Endodermal cell (in vitro differentiated cells): ENCODE measurements at regions not wholly inside any gene's neighbourhood (a gene's known extent, or its start where the extent isn't known, plus 50 kb on each side); places are given as distances from the start of the nearest gene placed in this dataset.

Source experiments
- DNase-seq: peaks from one replicate; pipeline ENCODE4 v3.0.0-alpha.2; 2017
- H3K27ac ChIP-seq: 2 replicates; pipeline ENCODE4 v1.5.1; 2013; ENCODE audit warnings: mild to moderate bottlenecking, low read depth, low read length, moderate library complexity
- H3K27me3 ChIP-seq: 2 replicates; pipeline ENCODE4 v1.6.1; 2013; ENCODE audit warnings: mild to moderate bottlenecking, low read length, moderate library complexity; ENCODE audit not compliant: insufficient read depth, control insufficient read depth, poor library complexity, severe bottlenecking
- H3K36me3 ChIP-seq: 2 replicates; pipeline ENCODE4 v1.7.0; 2013; ENCODE audit warnings: mild to moderate bottlenecking, low read length, moderate library complexity; ENCODE audit not compliant: control insufficient read depth, insufficient read depth
- H3K4me1 ChIP-seq: one replicate; pipeline ENCODE4 v1.7.0; 2013; ENCODE audit warnings: low read length; ENCODE audit not compliant: control insufficient read depth, insufficient read depth
- H3K4me3 ChIP-seq: 2 replicates; pipeline ENCODE4 v1.5.1; 2013; ENCODE audit warnings: mild to moderate bottlenecking, low read length, moderate library complexity
- H3K9ac ChIP-seq: 2 replicates; pipeline ENCODE4 v1.6.1; 2013; ENCODE audit warnings: mild to moderate bottlenecking, low read length, moderate library complexity; ENCODE audit not compliant: poor library complexity, severe bottlenecking; ENCODE audit errors: extremely low read depth
- H3K9me3 ChIP-seq: 2 replicates; pipeline ENCODE4 v1.6.1; 2013; ENCODE audit warnings: mild to moderate bottlenecking, low read length, moderate library complexity; ENCODE audit not compliant: control insufficient read depth
- H3K27ac Mint-ChIP-seq: 2 replicates; pipeline ENCODE4 v1.8.0; 2020; ENCODE audit warnings: mixed read lengths
- H3K27me3 Mint-ChIP-seq: 2 replicates; pipeline ENCODE4 v1.8.0; 2021; ENCODE audit warnings: mild to moderate bottlenecking, mixed read lengths; ENCODE audit not compliant: insufficient read depth
- H3K36me3 Mint-ChIP-seq: 2 replicates; pipeline ENCODE4 v1.8.0; 2020; ENCODE audit warnings: low read depth, mixed read lengths
- H3K4me1 Mint-ChIP-seq: 2 replicates; pipeline ENCODE4 v1.8.0; 2020; ENCODE audit warnings: mixed read lengths
- H3K4me3 Mint-ChIP-seq: 2 replicates; pipeline ENCODE4 v1.8.0; 2020; ENCODE audit warnings: mild to moderate bottlenecking, moderate library complexity, mixed read lengths
- H3K9me3 Mint-ChIP-seq: 2 replicates; pipeline ENCODE4 v1.8.0; 2020; ENCODE audit warnings: mild to moderate bottlenecking, mixed read lengths
- CTCF ChIP-seq: fragments of 200-600 bp; sonication (generic); conservative IDR thresholded peaks from 2 replicates; pipeline ENCODE4 v1.5.0; 2021; ENCODE audit warnings: antibody characterized with exemption, mild to moderate bottlenecking
- WGBS, 2 experiments: methylation state at CpG; one replicate each; pipeline versions ENCODE4 v1.1.5 to v1.1.7; 2013; ENCODE audit warnings: missing lambda C conversion rate in 2 of 2, mixed read lengths in 1 of 2; ENCODE audit not compliant: insufficient coverage in 1 of 2, insufficient read length in 1 of 2; 5-methylcytosine and 5-hydroxymethylcytosine counted together

- Mint-ChIP-seq H3K36me3 (no peaks in the 10 kb centered on the region), H3K4me1 (peaks cover 21% of the 10 kb centered on the region), H3K27me3 (no peaks in the 10 kb centered on the region), H3K4me3 (no peak overlapping the region), H3K9me3 (no peaks in the 10 kb centered on the region), H3K27ac (no peak overlapping the region)
- Histone ChIP-seq H3K4me1 (no peaks in the 10 kb centered on the region), H3K36me3 (no peaks in the 10 kb centered on the region), H3K27ac (no peak overlapping the region), H3K9me3 (no peaks in the 10 kb centered on the region), H3K4me3 (no peak overlapping the region), H3K27me3 (no peaks in the 10 kb centered on the region), H3K9ac (no peak overlapping the region)
- 78 to 90% methylated on average over 3 to 4 of the region's 4 CpGs for WGBS, 2 experiments
- no peak for TF ChIP-seq CTCF
- no peak for DNase-seq
These were observed 431.1 kb upstream of the KLF6 start for GRCh38 chr10:4215963-4216575.

GRCh38 chr10:4215485-4215884 is 430.5 kb upstream of the KLF6 start:
- Mint-ChIP-seq H3K27ac (no peak overlapping the region), H3K4me1 (peaks cover 18% of the 10 kb centered on the region), H3K9me3 (no peaks in the 10 kb centered on the region), H3K4me3 (no peak overlapping the region), H3K27me3 (no peaks in the 10 kb centered on the region), H3K36me3 (no peaks in the 10 kb centered on the region)
- H3K4me1 ChIP-seq = no peaks in the 10 kb centered on the region
- WGBS, 2 experiments = 95 to 100% methylated on average over 1 to 3 of the region's 4 CpGs
- DNase-seq = no peak
- no peaks in the 10 kb centered on the region for H3K36me3 ChIP-seq
- no peak overlapping the region for H3K4me3 ChIP-seq
- H3K27me3 ChIP-seq = no peaks in the 10 kb centered on the region
- no peak for TF ChIP-seq CTCF
- H3K9me3 ChIP-seq = no peaks in the 10 kb centered on the region
- no peak overlapping the region for H3K9ac ChIP-seq
- H3K27ac ChIP-seq = no peak overlapping the region

- TF ChIP-seq CTCF = no peak
These were observed 429.9 kb upstream of the KLF6 start for GRCh38 chr10:4214908-4215307.

More at GRCh38 chr10:4214908-4215307, 429.9 kb upstream of the KLF6 start:
- H3K9ac ChIP-seq = no peak overlapping the region
- H3K27me3 Mint-ChIP-seq = no peaks in the 10 kb centered on the region
- peaks cover 15% of the 10 kb centered on the region for H3K4me1 Mint-ChIP-seq
- no peaks in the 10 kb centered on the region for H3K9me3 Mint-ChIP-seq
- no peaks in the 10 kb centered on the region for H3K36me3 ChIP-seq
- no peaks in the 10 kb centered on the region for H3K36me3 Mint-ChIP-seq
- H3K4me3 ChIP-seq = no peak overlapping the region
- no peak overlapping the region for H3K27ac ChIP-seq
- no peaks in the 10 kb centered on the region for H3K9me3 ChIP-seq
- 62 to 67% methylated on average over 1 of the region's 1 CpG for whole genome bisulfite sequencing, 2 experiments
- H3K27me3 ChIP-seq = no peaks in the 10 kb centered on the region
- DNase-seq = no peak
- H3K4me1 ChIP-seq = no peaks in the 10 kb centered on the region
- H3K4me3 Mint-ChIP-seq = no peak overlapping the region
- no peak overlapping the region for H3K27ac Mint-ChIP-seq
